ENCODE measurements at regions not wholly inside any gene's neighbourhood (a gene's known extent, or its start where the extent isn't known, plus 50 kb on each side); places are given as distances from the start of the nearest gene placed in this dataset.

GRCh38 chr13:58056426-58056825 lies 424.9 kb downstream of the PCDH17 start:
- TF ChIP-seq POLR2A (IDR thresholded peaks at IDR 0.05; ENCODE audit: low read depth, low read length) (no peak), POLR2AphosphoS5 (IDR thresholded peaks at IDR 0.05; ENCODE audit: low read depth, low read length) (no peak), TAF1 (IDR thresholded peaks at IDR 0.05; ENCODE audit: borderline replicate concordance, low read depth, low read length) (no peak)
- FAIRE-seq (no peak), DNase-seq (ENCODE audit: insufficient read length) (no peak)

- no peak for DNase-seq (ENCODE audit: insufficient read length)
- FAIRE-seq, result no peak
- no peak for TF ChIP-seq POLR2A (IDR thresholded peaks at IDR 0.05; ENCODE audit: low read depth, low read length)
- TF ChIP-seq POLR2AphosphoS5 (IDR thresholded peaks at IDR 0.05; ENCODE audit: low read depth, low read length), result no peak
- TF ChIP-seq TAF1 (IDR thresholded peaks at IDR 0.05; ENCODE audit: borderline replicate concordance, low read depth, low read length), result no peak
Measured at GRCh38 chr13:58059624-58060023, 428.1 kb downstream of the PCDH17 start.

DNA sequence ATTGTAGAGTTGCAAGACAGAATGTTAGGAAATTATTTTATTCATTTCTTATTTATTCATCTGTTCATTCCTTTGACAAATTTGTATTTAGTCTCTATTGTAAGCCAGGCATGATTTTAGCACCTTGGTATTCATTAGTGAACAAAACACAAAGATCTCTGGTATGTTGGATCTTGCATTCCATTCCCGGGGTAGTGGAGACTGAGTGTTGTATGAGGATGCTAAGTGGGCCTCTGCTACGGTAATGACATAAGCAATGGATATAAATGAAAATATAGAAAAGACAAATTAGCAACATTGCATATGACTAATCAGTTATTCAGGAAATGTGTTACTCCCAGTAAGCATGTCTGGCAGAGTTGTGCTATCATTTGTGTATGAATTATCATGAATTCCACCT lies 449.3 kb downstream of the PCDH17 start:
- DNase-seq (ENCODE audit: insufficient read length), result no peak
- FAIRE-seq, result no peak
- TF ChIP-seq TAF1 (IDR thresholded peaks at IDR 0.05; ENCODE audit: borderline replicate concordance, low read depth, low read length), result no peak
- TF ChIP-seq POLR2A (IDR thresholded peaks at IDR 0.05; ENCODE audit: low read depth, low read length), result no peak
- TF ChIP-seq POLR2AphosphoS5 (IDR thresholded peaks at IDR 0.05; ENCODE audit: low read depth, low read length), result no peak

GRCh38 chr13:58081301-58081820 lies 449.8 kb downstream of the PCDH17 start:
- no peak for FAIRE-seq
- TF ChIP-seq POLR2AphosphoS5 (IDR thresholded peaks at IDR 0.05; ENCODE audit: low read depth, low read length) (no peak), POLR2A (IDR thresholded peaks at IDR 0.05; ENCODE audit: low read depth, low read length) (no peak), TAF1 (IDR thresholded peaks at IDR 0.05; ENCODE audit: borderline replicate concordance, low read depth, low read length) (no peak)
- no peak for DNase-seq (ENCODE audit: insufficient read length)

- DNase-seq (ENCODE audit: insufficient read length) (no peak), FAIRE-seq (no peak)
Measured at GRCh38 chr13:58083064-58083463, 451.5 kb downstream of the PCDH17 start.

DNA sequence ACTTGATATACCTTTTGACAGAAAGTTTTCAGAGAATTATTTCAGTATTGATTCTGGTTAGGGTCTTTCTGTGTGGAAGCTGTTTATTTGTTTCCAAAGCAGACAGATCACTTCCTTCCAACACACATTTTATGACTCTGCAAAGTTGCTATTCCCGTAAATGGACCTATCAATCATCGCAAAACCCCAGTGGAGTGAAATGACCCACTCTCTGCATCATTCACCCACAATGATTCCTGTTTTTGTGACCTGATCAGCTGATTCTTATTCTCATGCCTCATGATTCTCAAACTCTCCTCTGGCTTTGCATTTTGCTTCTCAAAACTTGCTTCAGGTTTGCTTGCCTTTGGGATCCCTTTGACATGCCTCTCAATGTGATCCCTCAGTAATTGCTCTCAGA lies 453.7 kb downstream of the PCDH17 start:
- no peak for TF ChIP-seq POLR2AphosphoS5 (IDR thresholded peaks at IDR 0.05; ENCODE audit: low read depth, low read length)
- no peak for TF ChIP-seq POLR2A (IDR thresholded peaks at IDR 0.05; ENCODE audit: low read depth, low read length)
- TF ChIP-seq TAF1 (IDR thresholded peaks at IDR 0.05; ENCODE audit: borderline replicate concordance, low read depth, low read length), result no peak
- FAIRE-seq, result no peak
- no peak for DNase-seq (ENCODE audit: insufficient read length)

More at GRCh38 chr13:58083064-58083463, 451.5 kb downstream of the PCDH17 start:
- TF ChIP-seq TAF1 (IDR thresholded peaks at IDR 0.05; ENCODE audit: borderline replicate concordance, low read depth, low read length) (no peak), POLR2AphosphoS5 (IDR thresholded peaks at IDR 0.05; ENCODE audit: low read depth, low read length) (no peak), POLR2A (IDR thresholded peaks at IDR 0.05; ENCODE audit: low read depth, low read length) (no peak)

DNA sequence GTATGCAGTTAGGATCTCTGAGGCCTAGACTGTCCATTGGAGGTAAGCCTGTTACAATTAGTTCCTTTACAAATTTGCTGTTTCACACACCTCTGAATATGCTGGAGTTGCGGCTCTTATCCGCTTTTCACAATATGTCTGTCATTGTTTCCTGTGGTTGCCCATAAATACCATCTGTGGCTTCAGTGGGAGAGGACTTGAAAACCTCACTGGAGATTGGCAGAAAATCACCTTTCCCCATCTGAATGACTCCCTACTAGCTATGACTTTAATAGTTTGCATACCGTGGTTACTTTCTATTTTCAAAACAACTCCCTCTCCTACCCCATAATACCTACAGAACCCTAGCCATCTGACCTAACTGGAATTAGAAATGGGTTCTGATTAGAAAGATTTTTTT lies 454.3 kb downstream of the PCDH17 start:
- no peak for DNase-seq (ENCODE audit: insufficient read length)

DNA sequence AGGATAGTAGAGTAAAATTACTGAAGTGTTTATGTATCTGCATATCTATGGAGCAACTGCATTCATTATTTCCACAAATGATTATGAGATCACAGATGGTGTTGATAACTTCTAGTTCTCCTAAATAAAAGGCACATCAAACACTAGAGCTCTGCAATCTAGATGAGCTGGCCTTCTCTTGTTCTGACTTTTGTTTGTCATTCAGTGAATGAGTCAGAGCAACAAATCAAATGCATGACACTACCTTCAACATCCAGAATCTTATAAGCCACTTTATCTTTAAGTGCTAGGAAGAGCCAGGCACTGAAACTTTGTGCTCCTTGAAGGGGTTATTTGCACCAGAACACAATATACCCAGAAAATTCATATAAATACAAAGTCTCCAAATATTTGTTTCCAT lies 456.0 kb downstream of the PCDH17 start:
- TF ChIP-seq POLR2AphosphoS5 (IDR thresholded peaks at IDR 0.05; ENCODE audit: low read depth, low read length), result no peak
- no peak for TF ChIP-seq POLR2A (IDR thresholded peaks at IDR 0.05; ENCODE audit: low read depth, low read length)
- TF ChIP-seq TAF1 (IDR thresholded peaks at IDR 0.05; ENCODE audit: borderline replicate concordance, low read depth, low read length), result no peak
- DNase-seq (ENCODE audit: insufficient read length) (no peak), FAIRE-seq (no peak)

More for the DNA sequence above, 454.3 kb downstream of the PCDH17 start:
- TF ChIP-seq POLR2AphosphoS5 (IDR thresholded peaks at IDR 0.05; ENCODE audit: low read depth, low read length) (no peak), TAF1 (IDR thresholded peaks at IDR 0.05; ENCODE audit: borderline replicate concordance, low read depth, low read length) (no peak), POLR2A (IDR thresholded peaks at IDR 0.05; ENCODE audit: low read depth, low read length) (no peak)
- FAIRE-seq, result no peak

- FAIRE-seq, result no peak
- DNase-seq (ENCODE audit: insufficient read length), result no peak
- TF ChIP-seq POLR2AphosphoS5 (IDR thresholded peaks at IDR 0.05; ENCODE audit: low read depth, low read length) (no peak), TAF1 (IDR thresholded peaks at IDR 0.05; ENCODE audit: borderline replicate concordance, low read depth, low read length) (no peak), POLR2A (IDR thresholded peaks at IDR 0.05; ENCODE audit: low read depth, low read length) (no peak)
Measured at GRCh38 chr13:58093394-58093793, 461.9 kb downstream of the PCDH17 start.

- DNase-seq (ENCODE audit: insufficient read length) (no peak), FAIRE-seq (no peak)
- TF ChIP-seq POLR2AphosphoS5 (IDR thresholded peaks at IDR 0.05; ENCODE audit: low read depth, low read length), result no peak
- no peak for TF ChIP-seq POLR2A (IDR thresholded peaks at IDR 0.05; ENCODE audit: low read depth, low read length)
- TF ChIP-seq TAF1 (IDR thresholded peaks at IDR 0.05; ENCODE audit: borderline replicate concordance, low read depth, low read length), result no peak
Measured at GRCh38 chr13:58097831-58098230, 466.3 kb downstream of the PCDH17 start.

DNA sequence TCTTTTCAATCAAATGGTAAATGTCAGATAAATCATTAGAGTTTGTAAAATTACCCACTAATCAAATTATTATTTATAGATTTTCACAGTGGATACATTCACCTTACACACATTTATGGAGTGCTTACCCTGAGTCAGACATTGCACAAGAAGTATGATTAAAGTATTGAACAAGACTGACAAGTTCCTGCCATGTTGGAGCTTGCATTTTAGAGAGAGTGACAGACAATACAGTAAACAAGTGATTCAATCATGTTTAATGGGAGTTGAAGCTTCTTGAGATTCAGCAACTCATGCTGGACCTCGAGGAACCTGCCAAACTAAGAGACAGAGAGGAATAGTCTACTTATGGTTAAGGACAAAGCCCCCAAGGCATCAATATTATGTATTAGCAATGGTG lies 487.8 kb downstream of the PCDH17 start:
- FAIRE-seq, result no peak
- DNase-seq (ENCODE audit: insufficient read length), result no peak
- TF ChIP-seq TAF1 (IDR thresholded peaks at IDR 0.05; ENCODE audit: borderline replicate concordance, low read depth, low read length), result no peak
- no peak for TF ChIP-seq POLR2A (IDR thresholded peaks at IDR 0.05; ENCODE audit: low read depth, low read length)
- no peak for TF ChIP-seq POLR2AphosphoS5 (IDR thresholded peaks at IDR 0.05; ENCODE audit: low read depth, low read length)

DNA sequence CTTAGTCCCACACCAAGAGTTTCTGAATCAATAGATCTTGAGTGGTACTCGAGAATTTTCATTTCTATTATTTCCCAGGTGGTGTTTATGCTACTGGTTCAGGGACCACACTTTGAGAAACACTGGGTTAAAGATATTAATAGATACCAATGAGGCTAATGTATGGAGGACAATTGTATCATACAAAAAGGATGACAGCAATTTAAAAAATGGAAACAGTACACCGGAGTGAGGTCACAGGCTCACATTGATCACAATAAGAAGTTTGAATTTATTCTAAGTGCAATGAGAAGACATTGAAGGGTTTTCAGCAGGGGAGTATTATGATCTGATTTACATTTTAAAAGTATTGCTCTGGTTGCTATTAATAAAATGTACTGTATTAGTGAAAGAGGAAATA lies 488.3 kb downstream of the PCDH17 start:
- FAIRE-seq (no peak), DNase-seq (ENCODE audit: insufficient read length) (no peak)
- TF ChIP-seq POLR2AphosphoS5 (IDR thresholded peaks at IDR 0.05; ENCODE audit: low read depth, low read length) (no peak), TAF1 (IDR thresholded peaks at IDR 0.05; ENCODE audit: borderline replicate concordance, low read depth, low read length) (no peak), POLR2A (IDR thresholded peaks at IDR 0.05; ENCODE audit: low read depth, low read length) (no peak)

All from GM12892 (cell line).